Posterior cingulate gyrus (tissue), 11 donors: ENCODE measurements at regions not wholly inside any gene's neighbourhood (a gene's known extent, or its start where the extent isn't known, plus 50 kb on each side); places are given as distances from the start of the nearest gene placed in this dataset.

Experiments used
- DNase-seq, 10 donors: peaks; one replicate each; pipeline versions ENCODE4 v3.0.0 to v3.0.0-alpha.2; 2020 to 2021; ENCODE audit warnings: mixed read lengths in 3 of 10
- intact Hi-C: fragments of 100-400 bp; cut with DNase I; formaldehyde crosslinking; loops from one replicate; pipeline ENCODE4 v1.15.1; 2023

- no peak for DNase-seq
- intact Hi-C loops, result no loop called here
Measured at GRCh38 chr11:42536611-42537360, 775.0 kb upstream of the API5 start.

GRCh38 chr11:42542336-42542735 is 769.5 kb upstream of the API5 start:
- DNase-seq, result no peak
- intact Hi-C loops, result no loop called here

- no peak for DNase-seq
- intact Hi-C loops, result no loop called here
Measured at GRCh38 chr11:42543844-42544419, 767.9 kb upstream of the API5 start.

- DNase-seq, result no peak
- intact Hi-C loops, result no loop called here
Measured at GRCh38 chr11:42544726-42545125, 767.1 kb upstream of the API5 start.

GRCh38 chr11:42545954-42546353 is 765.8 kb upstream of the API5 start:
- intact Hi-C loops, result no loop called here
- DNase-seq, result no peak

GRCh38 chr11:42552786-42553185 is 759.0 kb upstream of the API5 start:
- DNase-seq, result no peak
- intact Hi-C loops, result no loop called here

- intact Hi-C loops, result no loop called here
- DNase-seq, result no peak
Measured at GRCh38 chr11:42555190-42555589, 756.6 kb upstream of the API5 start.

GRCh38 chr11:42571131-42571877 is 740.5 kb upstream of the API5 start:
- intact Hi-C loops, result no loop called here
- DNase-seq, result no peak

GRCh38 chr11:42571878-42572610 is 739.8 kb upstream of the API5 start:
- DNase-seq, result no peak
- intact Hi-C loops, result no loop called here

- intact Hi-C loops, result no loop called here
Measured at GRCh38 chr11:42576318-42576717, 735.5 kb upstream of the API5 start.

GRCh38 chr11:42589286-42589685 is 722.5 kb upstream of the API5 start:
- intact Hi-C loops, result no loop called here
- no peak for DNase-seq

More at GRCh38 chr11:42576318-42576717, 735.5 kb upstream of the API5 start:
- DNase-seq, result no peak

- intact Hi-C loops, result no loop called here
- no peak for DNase-seq
Measured at GRCh38 chr11:42591841-42592240, 720.0 kb upstream of the API5 start.

GRCh38 chr11:42593441-42593840 is 718.4 kb upstream of the API5 start:
- intact Hi-C loops, result no loop called here
- DNase-seq, result no peak

- intact Hi-C loops, result no loop called here
- no peak for DNase-seq
Measured at GRCh38 chr11:42595876-42596275, 715.9 kb upstream of the API5 start.

- DNase-seq, result no peak
- intact Hi-C loops, result no loop called here
Measured at GRCh38 chr11:42596576-42597145, 715.1 kb upstream of the API5 start.

- no peak for DNase-seq
- intact Hi-C loops, result no loop called here
Measured at GRCh38 chr11:42598341-42598740, 713.5 kb upstream of the API5 start.

- intact Hi-C loops, result no loop called here
- DNase-seq, result no peak
Measured at GRCh38 chr11:42620796-42621195, 691.0 kb upstream of the API5 start.

GRCh38 chr11:42625757-42626665 is 685.8 kb upstream of the API5 start:
- no peak for DNase-seq
- intact Hi-C loops, result no loop called here

GRCh38 chr11:42631220-42631843 is 680.5 kb upstream of the API5 start:
- intact Hi-C loops, result no loop called here

More at GRCh38 chr11:42631220-42631843, 680.5 kb upstream of the API5 start:
- DNase-seq, result peak in 1 of 10 donors; percentile 42
